ENCODE measurements at regions not wholly inside any gene's neighbourhood (a gene's known extent, or its start where the extent isn't known, plus 50 kb on each side); places are given as distances from the start of the nearest gene placed in this dataset.

DNA sequence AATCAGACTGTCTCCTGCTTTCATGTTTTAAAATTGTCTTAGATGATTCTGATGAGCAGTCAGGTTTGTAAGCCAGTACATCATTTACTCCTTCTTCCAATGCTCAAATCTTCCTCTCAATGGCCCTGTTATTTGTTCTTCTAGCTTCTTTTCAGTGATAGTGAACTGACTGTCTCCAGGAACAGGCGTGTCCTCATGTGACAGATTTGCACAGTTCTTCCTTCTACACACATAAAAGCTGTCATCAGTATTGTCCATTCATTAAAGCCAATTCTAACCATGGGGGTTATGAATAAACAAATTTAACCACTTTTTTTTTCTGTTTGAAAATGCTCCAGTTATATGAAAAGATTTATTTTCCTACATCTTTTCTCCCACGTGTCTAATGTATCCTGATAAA, 308.7 kb upstream of the SORCS1 start:
- FAIRE-seq (no peak), ATAC-seq (no peak), DNase-seq (ENCODE audit: low read depth in 1 of 2, low spot score in 1 of 2) (no peak)
- TF ChIP-seq, protein P1, sequence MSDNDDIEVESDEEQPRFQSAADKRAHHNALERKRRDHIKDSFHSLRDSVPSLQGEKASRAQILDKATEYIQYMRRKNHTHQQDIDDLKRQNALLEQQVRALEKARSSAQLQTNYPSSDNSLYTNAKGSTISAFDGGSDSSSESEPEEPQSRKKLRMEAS (IDR thresholded peaks at IDR 0.05) = no peak
- 0% methylated on average over 2 of the region's 2 CpGs for WGBS (ENCODE audit: missing lambda C conversion rate)
- Histone ChIP-seq H3K9me3 (no peaks in the 10 kb centered on the region), H3K4me3 (no peak overlapping the region), H3K4me1 (no peaks in the 10 kb centered on the region), H3K27ac (no peak overlapping the region), H3K4me2 (no peak overlapping the region)
- CTCF ChIA-PET = no interaction called here
- POLR2A ChIA-PET = no interaction called here

DNA sequence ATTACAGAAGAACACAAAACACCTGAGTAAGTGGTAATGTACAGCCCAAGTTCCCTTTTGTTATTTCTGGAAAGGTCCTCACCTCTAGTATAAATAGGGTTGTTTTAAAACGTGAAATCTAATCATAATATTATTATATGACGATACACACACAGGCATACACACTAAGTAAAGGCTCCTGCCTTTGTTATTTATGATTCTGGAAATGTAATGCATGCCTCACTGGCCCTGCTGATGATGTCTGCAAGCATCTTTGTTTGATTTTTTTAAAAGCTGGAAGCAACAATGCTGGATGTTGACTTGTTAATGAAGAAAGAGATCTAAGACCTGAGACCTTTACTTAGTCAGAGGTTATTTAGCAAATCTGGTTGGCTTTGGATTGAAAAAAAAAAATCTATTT, 307.4 kb upstream of the SORCS1 start:
- DNase-seq (ENCODE audit: low read depth in 1 of 2, low spot score in 1 of 2) (no peak), FAIRE-seq (no peak), ATAC-seq (no peak)
- H3K4me1 ChIP-seq = no peaks in the 10 kb centered on the region
- CTCF ChIA-PET = no interaction called here
- H3K4me3 ChIP-seq = no peak overlapping the region
- 3% methylated on average over 2 of the region's 2 CpGs for WGBS (ENCODE audit: missing lambda C conversion rate)
- POLR2A ChIA-PET = no interaction called here
- no peak overlapping the region for H3K4me2 ChIP-seq
- no peak for TF ChIP-seq RAD21 (conservative IDR thresholded peaks at IDR 0.05 in 1 of 2, IDR thresholded peaks at IDR 0.05 in 1 of 2)
- TF ChIP-seq, protein P2, sequence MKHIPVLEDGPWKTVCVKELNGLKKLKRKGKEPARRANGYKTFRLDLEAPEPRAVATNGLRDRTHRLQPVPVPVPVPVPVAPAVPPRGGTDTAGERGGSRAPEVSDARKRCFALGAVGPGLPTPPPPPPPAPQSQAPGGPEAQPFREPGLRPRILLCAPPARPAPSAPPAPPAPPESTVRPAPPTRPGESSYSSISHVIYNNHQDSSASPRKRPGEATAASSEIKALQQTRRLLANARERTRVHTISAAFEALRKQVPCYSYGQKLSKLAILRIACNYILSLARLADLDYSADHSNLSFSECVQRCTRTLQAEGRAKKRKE (CRISPR knock-in tag; IDR thresholded peaks at IDR 0.05; ENCODE audit: low read depth) = no peak
- TF ChIP-seq NPAS2 (CRISPR knock-in tag; IDR thresholded peaks at IDR 0.05; ENCODE audit: borderline replicate concordance) = no peak
- TF ChIP-seq FOSL2 (IDR thresholded peaks at IDR 0.05) = no peak
- TF ChIP-seq FOSL2 (CRISPR knock-in tag; IDR thresholded peaks at IDR 0.05) = no peak
- no peak for TF ChIP-seq CBX8 (IDR thresholded peaks at IDR 0.05)
- no peak for TF ChIP-seq SREBF2 (IDR thresholded peaks at IDR 0.05)
- no peak for TF ChIP-seq KDM1A (IDR thresholded peaks at IDR 0.05; ENCODE audit: low read depth)
- TF ChIP-seq FOSB (CRISPR knock-in tag; IDR thresholded peaks at IDR 0.05) = no peak
- no peak for TF ChIP-seq KDM5A (IDR thresholded peaks at IDR 0.05)
- TF ChIP-seq EHF (CRISPR knock-in tag; IDR thresholded peaks at IDR 0.05) = no peak
- TF ChIP-seq, protein P1 (IDR thresholded peaks at IDR 0.05) = no peak
- no peak overlapping the region for H3K27ac ChIP-seq
- H3K9me3 ChIP-seq = no peaks in the 10 kb centered on the region

DNA sequence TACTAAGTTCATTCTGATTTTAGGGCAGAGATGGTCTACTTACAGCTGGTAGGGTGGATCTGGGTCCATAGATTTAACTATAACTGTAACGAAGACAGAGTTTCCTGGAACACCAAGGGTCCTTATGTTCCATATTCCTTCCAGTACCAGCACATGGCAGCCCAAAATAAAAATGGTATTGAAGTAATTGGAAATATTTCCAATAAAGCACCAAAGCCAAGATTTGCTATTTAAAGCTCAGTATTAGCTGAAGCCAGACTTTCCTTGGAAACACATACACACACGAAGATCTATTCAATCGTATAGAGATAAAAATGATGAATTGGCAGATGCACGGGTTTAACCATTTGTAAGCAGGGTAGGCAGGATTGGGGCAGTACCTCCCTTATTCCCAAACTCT, 289.1 kb upstream of the SORCS1 start:
- WGBS (ENCODE audit: missing lambda C conversion rate) = 5% methylated on average over 4 of the region's 4 CpGs
- H3K4me1 ChIP-seq = no peaks in the 10 kb centered on the region
- FAIRE-seq = no peak
- no peak for DNase-seq (ENCODE audit: low read depth in 1 of 2, low spot score in 1 of 2)
- no peak overlapping the region for H3K27ac ChIP-seq
- TF ChIP-seq ESRRA (IDR thresholded peaks at IDR 0.05; ENCODE audit: borderline replicate concordance, low read length) (no peak), EHF (CRISPR knock-in tag; IDR thresholded peaks at IDR 0.05) (no peak), BHLHE40 (IDR thresholded peaks at IDR 0.05; ENCODE audit: low read depth, low read length) (no peak), ZC3H11A (IDR thresholded peaks at IDR 0.05) (no peak)
- ChIA-PET POLR2A (no interaction called here), CTCF (no interaction called here)
- no peaks in the 10 kb centered on the region for H3K9me3 ChIP-seq
- no peak for ATAC-seq
- H3K4me3 ChIP-seq = no peak overlapping the region
- no peak overlapping the region for H3K4me2 ChIP-seq

DNA sequence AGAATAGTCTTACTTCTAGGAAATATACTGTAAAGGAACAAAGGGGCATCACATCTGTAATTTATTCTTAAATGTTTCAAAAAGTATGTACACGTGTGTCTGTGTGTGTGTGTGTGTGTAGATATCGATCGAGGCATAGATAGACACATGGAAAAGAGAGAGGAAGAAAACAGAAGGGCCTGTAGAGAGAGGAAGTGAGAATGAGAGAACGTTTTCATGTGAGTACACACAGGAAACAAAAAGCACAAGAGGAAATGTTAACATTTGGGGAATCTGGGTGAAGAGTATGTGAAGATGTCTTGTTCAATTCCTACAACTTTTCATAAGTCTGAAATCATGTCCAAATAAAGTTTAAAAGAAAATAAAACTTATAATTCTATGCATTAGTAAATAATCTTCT, 286.5 kb upstream of the SORCS1 start:
- no peaks in the 10 kb centered on the region for H3K4me1 ChIP-seq
- TF ChIP-seq, protein P3, sequence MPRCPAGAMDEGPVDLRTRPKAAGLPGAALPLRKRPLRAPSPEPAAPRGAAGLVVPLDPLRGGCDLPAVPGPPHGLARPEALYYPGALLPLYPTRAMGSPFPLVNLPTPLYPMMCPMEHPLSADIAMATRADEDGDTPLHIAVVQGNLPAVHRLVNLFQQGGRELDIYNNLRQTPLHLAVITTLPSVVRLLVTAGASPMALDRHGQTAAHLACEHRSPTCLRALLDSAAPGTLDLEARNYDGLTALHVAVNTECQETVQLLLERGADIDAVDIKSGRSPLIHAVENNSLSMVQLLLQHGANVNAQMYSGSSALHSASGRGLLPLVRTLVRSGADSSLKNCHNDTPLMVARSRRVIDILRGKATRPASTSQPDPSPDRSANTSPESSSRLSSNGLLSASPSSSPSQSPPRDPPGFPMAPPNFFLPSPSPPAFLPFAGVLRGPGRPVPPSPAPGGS (IDR thresholded peaks at IDR 0.05) = no peak
- TF ChIP-seq BHLHE40 (IDR thresholded peaks at IDR 0.05; ENCODE audit: low read depth, low read length) = no peak
- no peak for TF ChIP-seq KDM1A (IDR thresholded peaks at IDR 0.05; ENCODE audit: low read depth)
- no peak for TF ChIP-seq CEBPB (IDR thresholded peaks at IDR 0.05)
- TF ChIP-seq, protein P4, sequence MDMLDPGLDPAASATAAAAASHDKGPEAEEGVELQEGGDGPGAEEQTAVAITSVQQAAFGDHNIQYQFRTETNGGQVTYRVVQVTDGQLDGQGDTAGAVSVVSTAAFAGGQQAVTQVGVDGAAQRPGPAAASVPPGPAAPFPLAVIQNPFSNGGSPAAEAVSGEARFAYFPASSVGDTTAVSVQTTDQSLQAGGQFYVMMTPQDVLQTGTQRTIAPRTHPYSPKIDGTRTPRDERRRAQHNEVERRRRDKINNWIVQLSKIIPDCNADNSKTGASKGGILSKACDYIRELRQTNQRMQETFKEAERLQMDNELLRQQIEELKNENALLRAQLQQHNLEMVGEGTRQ (IDR thresholded peaks at IDR 0.05) = no peak
- TF ChIP-seq GATA3 (IDR thresholded peaks at IDR 0.05; ENCODE audit: borderline replicate concordance) = no peak
- TF ChIP-seq CHD2 (IDR thresholded peaks at IDR 0.05; ENCODE audit: low read length, partially characterized antibody) = no peak
- no peak for TF ChIP-seq SREBF2 (IDR thresholded peaks at IDR 0.05)
- no peak for TF ChIP-seq MAFK (IDR thresholded peaks at IDR 0.05; ENCODE audit: partially characterized antibody)
- TF ChIP-seq RCOR1 (IDR thresholded peaks at IDR 0.05; ENCODE audit: low read depth, low read length) = no peak
- no peak for TF ChIP-seq PHF8 (IDR thresholded peaks at IDR 0.05; ENCODE audit: borderline replicate concordance, low read depth)
- TF ChIP-seq RAD21 (conservative IDR thresholded peaks at IDR 0.05 in 1 of 2, IDR thresholded peaks at IDR 0.05 in 1 of 2) = no peak
- no peak for TF ChIP-seq FOSL2 (IDR thresholded peaks at IDR 0.05)
- TF ChIP-seq FOSL2 (CRISPR knock-in tag; IDR thresholded peaks at IDR 0.05) = no peak
- FAIRE-seq (no peak), DNase-seq (ENCODE audit: low read depth in 1 of 2, low spot score in 1 of 2) (no peak), ATAC-seq (no peak)
- H3K4me2 ChIP-seq = no peak overlapping the region
- H3K27ac ChIP-seq = no peak overlapping the region
- no peak overlapping the region for H3K4me3 ChIP-seq
- under 1% methylated on average over 4 of the region's 4 CpGs for WGBS (ENCODE audit: missing lambda C conversion rate)
- POLR2A ChIA-PET = no interaction called here
- CTCF ChIA-PET = no interaction called here
- H3K9me3 ChIP-seq = no peaks in the 10 kb centered on the region
